K562 (cell line): ENCODE measurements at regions not wholly inside any gene's neighbourhood (a gene's known extent, or its start where the extent isn't known, plus 50 kb on each side); places are given as distances from the start of the nearest gene placed in this dataset.

Source experiments
- ATAC-seq: fragments of 200-7000 bp; cut with Tn5 transposase; 3 replicates; pipeline ENCODE4 v1.9.1; 2020; ENCODE audit warnings: moderate library complexity
- BruUV-seq: library from RNA; stranded (reverse); fragments of 400-500 nt; replicated peaks from 2 replicates; lab custom pipeline; 2021; lab: Mats Ljungman, UMichigan
- CTCF ChIA-PET: fragments of 300-600 bp; formaldehyde crosslinking; extraction: SDS; loops from one replicate; lab custom pipeline; 2021; ENCODE audit warnings: low intra/inter-chr PET ratio; lab: Yijun Ruan, JAX
- POLR2A ChIA-PET: fragments of 300-600, 350-650 bp; sonication (Branson Sonifier 250); formaldehyde crosslinking; extraction: SDS; loops from one replicate; lab custom pipeline; 2021; ENCODE audit warnings: antibody characterized with exemption, inconsistent platforms; lab: Yijun Ruan, JAX
- DNase-seq, 4 experiments: peaks; one replicate each; pipeline versions ENCODE4 v3.0.0 to v3.0.0-alpha.2; 2011 to 2018; ENCODE audit warnings: low spot score in 3 of 4, mixed read lengths in 3 of 4; ENCODE audit errors: extremely low read depth in 1 of 4
- FAIRE-seq: peaks from 2 replicates; lab custom pipeline; 2011; peaks lifted over from hg19 to GRCh38; lab: Jason Lieb, UNC
- H2AFZ ChIP-seq: 2 replicates; pipeline ENCODE4 v1.6.0; 2011; ENCODE audit warnings: low read depth, low read length, control low read depth, inconsistent platforms
- H3K27ac ChIP-seq: fragments of 200-600 bp; 3 replicates; pipeline ENCODE4 v1.8.0; 2011; ENCODE audit warnings: low read depth, mild to moderate bottlenecking, control low read depth, inconsistent platforms, low read length, moderate library complexity, mixed read lengths; ENCODE audit errors: extremely low read depth
- H3K27me3 ChIP-seq, 2 experiments: fragments of 300-600 bp in 1 of 2; 2 replicates in 1 of 2; 3 replicates in 1 of 2; pipeline versions ENCODE4 v1.6.0 to v1.8.0; 2011; ENCODE audit warnings: inconsistent platforms in 2 of 2, low read length in 2 of 2, mild to moderate bottlenecking in 1 of 2, mixed read lengths in 1 of 2, moderate library complexity in 1 of 2; ENCODE audit not compliant: control insufficient read depth in 2 of 2, insufficient read depth in 2 of 2
- H3K36me3 ChIP-seq: fragments of 300-600 bp; 3 replicates; pipeline ENCODE4 v1.8.0; 2011; ENCODE audit warnings: mild to moderate bottlenecking, low read length, inconsistent platforms; ENCODE audit not compliant: control insufficient read depth, insufficient read depth
- H3K4me1 ChIP-seq, 2 experiments: fragments of 200-600 bp in 1 of 2; replicated peaks in 1 of 2; 2 replicates in 1 of 2; 3 replicates in 1 of 2; pipeline versions ENCODE4 v1.5.1 to v1.8.0; 2011; ENCODE audit warnings: inconsistent platforms in 2 of 2, low read length in 2 of 2, mild to moderate bottlenecking in 1 of 2, mixed read lengths in 1 of 2, moderate library complexity in 1 of 2; ENCODE audit not compliant: control insufficient read depth in 2 of 2, insufficient read depth in 2 of 2
- H3K4me2 ChIP-seq: 2 replicates; pipeline ENCODE4 v1.6.1; 2011; ENCODE audit warnings: low read length, control low read depth, inconsistent platforms, mixed read lengths; ENCODE audit not compliant: insufficient read depth
- H3K4me3 ChIP-seq: fragments of 200-600 bp; sonication (generic), shearing (Covaris generic); 2 replicates; pipeline ENCODE4 v1.5.1; 2016; ENCODE audit warnings: control low read depth, inconsistent platforms
- H3K79me2 ChIP-seq: fragments of 200-600 bp; 3 replicates; pipeline ENCODE4 v1.8.0; 2011; ENCODE audit warnings: low read length, inconsistent platforms; ENCODE audit not compliant: control insufficient read depth, insufficient read depth
- H3K9ac ChIP-seq, 2 experiments: 2 replicates each; pipeline versions ENCODE4 v1.6.0 to v1.6.1; 2011; ENCODE audit warnings: low read depth in 2 of 2, low read length in 2 of 2, control low read depth in 1 of 2, inconsistent platforms in 1 of 2, mild to moderate bottlenecking in 1 of 2, mixed read lengths in 1 of 2; ENCODE audit not compliant: insufficient read depth in 1 of 2
- H3K9me1 ChIP-seq: one replicate; pipeline ENCODE4 v1.6.0; 2011; ENCODE audit warnings: inconsistent platforms, mild to moderate bottlenecking, low read length, moderate library complexity; ENCODE audit not compliant: control insufficient read depth, insufficient read depth
- H3K9me3 ChIP-seq: replicated peaks from 2 replicates; pipeline ENCODE4 v1.5.1; 2011; ENCODE audit warnings: low read depth, low read length, inconsistent platforms; ENCODE audit not compliant: control insufficient read depth, insufficient read depth
- H4K20me1 ChIP-seq: replicated peaks from 2 replicates; pipeline ENCODE4 v1.6.1; 2011; ENCODE audit warnings: low read length, inconsistent platforms, mixed read lengths; ENCODE audit not compliant: control insufficient read depth, insufficient read depth
- DACH1 ChIP-seq: fragments of 450-650 bp; IDR thresholded peaks from 2 replicates; pipeline ENCODE4 v1.6.1; 2018; ENCODE audit not compliant: partially characterized antibody
- ELF2 ChIP-seq: fragments of 250-450 bp; sonication (Bioruptor Pico); IDR thresholded peaks from 2 replicates; pipeline ENCODE4 v1.5.0; 2021; ENCODE audit warnings: mild to moderate bottlenecking
- KDM4B ChIP-seq, 2 experiments: fragments of 450-650 bp in 1 of 2; sonication (generic) in 1 of 2; IDR thresholded peaks; 2 replicates each; pipeline ENCODE4 v1.6.1; 2016 to 2017; ENCODE audit warnings: borderline replicate concordance in 2 of 2, antibody characterized with exemption in 1 of 2, low read depth in 1 of 2, mild to moderate bottlenecking in 1 of 2
- NFRKB ChIP-seq: fragments of 450-650 bp; IDR thresholded peaks from 2 replicates; pipeline ENCODE4 v1.6.1; 2016; ENCODE audit warnings: low read depth
- PKNOX1 ChIP-seq: fragments of 450-650 bp; IDR thresholded peaks from 2 replicates; pipeline ENCODE4 v1.6.1; 2016
- SREBF1 ChIP-seq: fragments of 150-350 bp; IDR thresholded peaks from 2 replicates; pipeline ENCODE4 v1.6.1; 2014; ENCODE audit warnings: antibody characterized with exemption, low read depth, low read length, borderline replicate concordance
- STAT6 ChIP-seq: sonication (generic); formaldehyde crosslinking; IDR thresholded peaks from 2 replicates; pipeline ENCODE4 v1.8.1; 2023; ENCODE audit warnings: mild to moderate bottlenecking, missing genetic modification reagents
- SUPT5H ChIP-seq: fragments of 450-650 bp; IDR thresholded peaks from 2 replicates; pipeline ENCODE4 v1.6.1; 2016
- TSHZ1 ChIP-seq: fragments of 250-450 bp; sonication (Bioruptor Pico); IDR thresholded peaks from 2 replicates; pipeline ENCODE4 v1.4.0; 2020; ENCODE audit warnings: mild to moderate bottlenecking, moderate library complexity
- U2AF1 ChIP-seq: fragments of 200-400 bp; formaldehyde crosslinking; optimal IDR thresholded peaks from 2 replicates; pipeline ENCODE3; 2017; ENCODE audit warnings: mild to moderate bottlenecking, low read depth, low read length, moderate library complexity
- XRCC3 ChIP-seq: fragments of 450-650 bp; IDR thresholded peaks from 2 replicates; pipeline ENCODE4 v1.6.1; 2017; ENCODE audit warnings: mild to moderate bottlenecking, moderate library complexity
- ZFP30 ChIP-seq: fragments of 250-450 bp; sonication (Bioruptor Pico); IDR thresholded peaks from 2 replicates; pipeline ENCODE4 v1.8.0; 2022; ENCODE audit warnings: moderate library complexity, mild to moderate bottlenecking, inconsistent platforms, borderline replicate concordance
- WGBS: fragments of 100-300 bp; shearing (Covaris generic); methylation state at CpG from one replicate; pipeline ENCODE4 v1.1.6; 2016; ENCODE audit warnings: low coverage, mixed read lengths; ENCODE audit not compliant: insufficient coverage; ENCODE audit errors: missing lambda C conversion rate; 5-methylcytosine and 5-hydroxymethylcytosine counted together
- in situ Hi-C: fragments of 300-500 bp; cut with MboI; formaldehyde crosslinking; loops from 4 replicates; pipeline ENCODE4 v1.15.0; 2018; ENCODE audit warnings: inconsistent platforms, mixed read lengths
- intact Hi-C: fragments of 100-400 bp; cut with micrococcal nuclease; formaldehyde crosslinking; loops from 2 replicates; pipeline ENCODE4 v1.14.2; 2022
- TF ChIP-seq, protein P1 (sequence below): fragments of 250-450 bp; sonication (Bioruptor Pico); IDR thresholded peaks from 2 replicates; pipeline ENCODE4 v1.8.0; 2022; ENCODE audit warnings: inconsistent platforms, mild to moderate bottlenecking, moderate library complexity, borderline replicate concordance

DNA sequence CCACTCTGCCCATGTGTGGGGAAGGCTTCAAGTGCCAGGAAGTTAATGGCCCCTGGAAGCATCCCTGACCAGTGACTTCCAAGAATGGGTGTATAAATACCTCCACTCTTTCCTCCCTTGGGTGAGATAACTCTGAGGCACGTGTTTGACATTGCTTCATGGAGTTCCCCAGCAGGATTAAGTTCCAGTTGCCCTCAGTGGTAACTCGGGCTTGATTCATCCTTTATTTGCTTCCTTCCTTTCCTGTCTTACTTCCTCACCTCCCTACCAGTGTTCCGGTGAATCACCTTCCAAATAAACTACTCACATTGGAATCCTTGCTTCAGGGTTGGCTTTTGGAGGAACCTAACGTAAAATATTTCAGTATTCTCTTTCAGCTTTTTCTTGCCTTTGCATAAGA is 84.6 kb upstream of the JAG1 start (continued):
- TF ChIP-seq TSHZ1 (CRISPR knock-in tag) (no peak), DACH1 (no peak), XRCC3 (no peak), SREBF1 (no peak), PKNOX1 (no peak), KDM4B (IDR thresholded peaks at IDR 0.05; ENCODE audit: borderline replicate concordance in 2 of 2, low read depth in 1 of 2) (no peak), ZFP30 (CRISPR knock-in tag) (no peak), SUPT5H (no peak)

DNA sequence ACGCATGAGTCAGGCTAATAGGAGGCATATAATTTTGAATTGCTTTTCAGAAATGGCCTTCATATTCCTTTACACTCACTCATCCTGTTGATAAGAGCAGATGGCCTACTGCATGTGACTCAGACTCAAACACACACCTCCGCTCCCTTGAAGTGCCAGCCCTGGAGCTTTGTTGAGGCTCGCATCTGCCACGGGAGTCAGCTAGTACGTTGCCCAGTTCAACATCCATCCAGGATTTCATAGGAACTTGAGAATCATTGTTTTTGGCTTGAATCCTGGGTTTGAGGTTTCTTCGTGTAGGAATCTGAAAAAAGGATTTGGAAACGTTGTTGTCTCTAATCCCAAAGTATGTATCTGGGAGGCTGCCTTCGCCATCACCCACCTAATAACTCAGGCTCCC is 87.4 kb upstream of the JAG1 start:
- Histone ChIP-seq H3K9me1 (no peaks in the 10 kb centered on the region), H3K4me3 (no peak overlapping the region), H3K27me3 (no peaks in the 10 kb centered on the region; a peak in 1 of 5 replicates), H2AFZ (no peak overlapping the region), H3K4me1 (no peaks in the 10 kb centered on the region), H3K9me3 (no peaks in the 10 kb centered on the region), H3K79me2 (no peaks in the 10 kb centered on the region), H3K36me3 (no peaks in the 10 kb centered on the region), H3K9ac (no peak overlapping the region), H3K27ac (no peak overlapping the region), H3K4me2 (no peak overlapping the region), H4K20me1 (no peaks in the 10 kb centered on the region)
- FAIRE-seq (no peak), ATAC-seq (no peak), DNase-seq (no peak)
- WGBS = 3% methylated on average over 5 of the region's 8 CpGs
- no TSS peak for BruUV-seq
- in situ Hi-C loops (no loop called here), intact Hi-C loops (no loop called here)
- ChIA-PET CTCF (no interaction called here), POLR2A (no interaction called here)
- no peak for TF ChIP-seq ELF2 (CRISPR knock-in tag)
- TF ChIP-seq U2AF1 = no peak
- TF ChIP-seq NFRKB = no peak
- TF ChIP-seq STAT6 (CRISPR knock-in tag) = no peak
- TF ChIP-seq, protein P1, sequence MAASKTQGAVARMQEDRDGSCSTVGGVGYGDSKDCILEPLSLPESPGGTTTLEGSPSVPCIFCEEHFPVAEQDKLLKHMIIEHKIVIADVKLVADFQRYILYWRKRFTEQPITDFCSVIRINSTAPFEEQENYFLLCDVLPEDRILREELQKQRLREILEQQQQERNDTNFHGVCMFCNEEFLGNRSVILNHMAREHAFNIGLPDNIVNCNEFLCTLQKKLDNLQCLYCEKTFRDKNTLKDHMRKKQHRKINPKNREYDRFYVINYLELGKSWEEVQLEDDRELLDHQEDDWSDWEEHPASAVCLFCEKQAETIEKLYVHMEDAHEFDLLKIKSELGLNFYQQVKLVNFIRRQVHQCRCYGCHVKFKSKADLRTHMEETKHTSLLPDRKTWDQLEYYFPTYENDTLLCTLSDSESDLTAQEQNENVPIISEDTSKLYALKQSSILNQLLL (CRISPR knock-in tag) = no peak
